Glutamatergic neuron (in vitro differentiated cells): ENCODE measurements at regions not wholly inside any gene's neighbourhood (a gene's known extent, or its start where the extent isn't known, plus 50 kb on each side); places are given as distances from the start of the nearest gene placed in this dataset.

Experiments used
- DNase-seq: peaks from one replicate; pipeline ENCODE4 v3.0.0; 2022
- H3K27ac Mint-ChIP-seq: one replicate; pipeline ENCODE4 v1.8.0; 2020; ENCODE audit warnings: mild to moderate bottlenecking, mixed read lengths, inconsistent platforms; ENCODE audit not compliant: unreplicated experiment
- H3K27me3 Mint-ChIP-seq: one replicate; pipeline ENCODE4 v1.8.0; 2020; ENCODE audit warnings: mild to moderate bottlenecking, moderate library complexity, mixed read lengths, inconsistent platforms; ENCODE audit not compliant: unreplicated experiment
- H3K36me3 Mint-ChIP-seq: one replicate; pipeline ENCODE4 v1.8.0; 2020; ENCODE audit warnings: mild to moderate bottlenecking, mixed read lengths, inconsistent platforms; ENCODE audit not compliant: unreplicated experiment
- H3K4me1 Mint-ChIP-seq: one replicate; pipeline ENCODE4 v1.8.0; 2020; ENCODE audit warnings: mild to moderate bottlenecking, low read depth, mixed read lengths, inconsistent platforms; ENCODE audit not compliant: unreplicated experiment
- H3K4me3 Mint-ChIP-seq: one replicate; pipeline ENCODE4 v1.8.0; 2020; ENCODE audit warnings: mild to moderate bottlenecking, mixed read lengths, inconsistent platforms; ENCODE audit not compliant: unreplicated experiment
- H3K9me3 Mint-ChIP-seq: one replicate; pipeline ENCODE4 v1.8.0; 2020; ENCODE audit warnings: mild to moderate bottlenecking, moderate library complexity, mixed read lengths, inconsistent platforms; ENCODE audit not compliant: unreplicated experiment
- TF ChIP-seq, protein P1 (sequence below): fragments of 200-600 bp; sonication (generic); IDR thresholded peaks from one replicate; pipeline ENCODE4 v1.5.0; 2021; ENCODE audit not compliant: partially characterized antibody, unreplicated experiment

- TF ChIP-seq, protein P1, sequence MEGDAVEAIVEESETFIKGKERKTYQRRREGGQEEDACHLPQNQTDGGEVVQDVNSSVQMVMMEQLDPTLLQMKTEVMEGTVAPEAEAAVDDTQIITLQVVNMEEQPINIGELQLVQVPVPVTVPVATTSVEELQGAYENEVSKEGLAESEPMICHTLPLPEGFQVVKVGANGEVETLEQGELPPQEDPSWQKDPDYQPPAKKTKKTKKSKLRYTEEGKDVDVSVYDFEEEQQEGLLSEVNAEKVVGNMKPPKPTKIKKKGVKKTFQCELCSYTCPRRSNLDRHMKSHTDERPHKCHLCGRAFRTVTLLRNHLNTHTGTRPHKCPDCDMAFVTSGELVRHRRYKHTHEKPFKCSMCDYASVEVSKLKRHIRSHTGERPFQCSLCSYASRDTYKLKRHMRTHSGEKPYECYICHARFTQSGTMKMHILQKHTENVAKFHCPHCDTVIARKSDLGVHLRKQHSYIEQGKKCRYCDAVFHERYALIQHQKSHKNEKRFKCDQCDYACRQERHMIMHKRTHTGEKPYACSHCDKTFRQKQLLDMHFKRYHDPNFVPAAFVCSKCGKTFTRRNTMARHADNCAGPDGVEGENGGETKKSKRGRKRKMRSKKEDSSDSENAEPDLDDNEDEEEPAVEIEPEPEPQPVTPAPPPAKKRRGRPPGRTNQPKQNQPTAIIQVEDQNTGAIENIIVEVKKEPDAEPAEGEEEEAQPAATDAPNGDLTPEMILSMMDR = no peak
- Mint-ChIP-seq H3K4me3 (no peak overlapping the region), H3K27me3 (peaks cover 2% of the 10 kb centered on the region), H3K36me3 (no peaks in the 10 kb centered on the region), H3K9me3 (peaks cover 3% of the 10 kb centered on the region), H3K4me1 (peaks cover 20% of the 10 kb centered on the region), H3K27ac (no peak overlapping the region)
- no peak for DNase-seq
Observed at GRCh38 chr13:74074723-74075122, 59.5 kb downstream of the KLF12 start.

GRCh38 chr13:74073274-74073673, 60.9 kb downstream of the KLF12 start:
- Mint-ChIP-seq H3K4me1 (peaks cover 20% of the 10 kb centered on the region), H3K4me3 (no peak overlapping the region), H3K9me3 (peaks cover 3% of the 10 kb centered on the region), H3K27ac (peak overlapping the region; percentile 75), H3K27me3 (peaks cover 2% of the 10 kb centered on the region), H3K36me3 (no peaks in the 10 kb centered on the region)
- TF ChIP-seq, protein P1 = no peak
- DNase-seq = no peak

GRCh38 chr13:74070513-74070912, 63.7 kb downstream of the KLF12 start:
- Mint-ChIP-seq H3K27me3 (peaks cover 2% of the 10 kb centered on the region), H3K27ac (no peak overlapping the region), H3K36me3 (no peaks in the 10 kb centered on the region), H3K9me3 (peaks cover 1% of the 10 kb centered on the region), H3K4me1 (peaks cover 18% of the 10 kb centered on the region), H3K4me3 (no peak overlapping the region)
- TF ChIP-seq, protein P1 = no peak
- DNase-seq = no peak

DNA sequence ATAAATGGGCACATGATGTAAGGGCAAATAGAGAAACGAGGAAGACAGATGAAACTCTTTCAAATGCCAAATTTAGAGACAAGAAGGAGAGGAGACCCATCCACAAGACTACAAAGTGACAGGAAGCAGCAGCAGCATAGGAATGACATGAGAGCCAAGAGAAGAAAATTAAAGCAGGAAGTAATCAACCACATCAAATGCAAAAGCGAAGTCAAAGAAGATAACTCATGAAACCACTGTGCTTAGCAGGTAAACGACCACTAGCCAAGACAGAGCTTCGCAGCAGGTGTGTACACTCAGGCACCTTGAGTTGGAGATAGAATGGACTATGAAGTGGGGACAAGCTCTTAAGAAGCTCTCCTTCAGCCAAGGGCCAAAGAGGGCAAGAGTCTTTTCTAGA, 64.1 kb downstream of the KLF12 start:
- DNase-seq = no peak
- Mint-ChIP-seq H3K4me1 (peaks cover 15% of the 10 kb centered on the region), H3K27me3 (peaks cover 2% of the 10 kb centered on the region), H3K9me3 (peaks cover 1% of the 10 kb centered on the region), H3K36me3 (no peaks in the 10 kb centered on the region), H3K4me3 (no peak overlapping the region), H3K27ac (no peak overlapping the region)
- TF ChIP-seq, protein P1 = no peak

GRCh38 chr13:74068471-74068870, 65.7 kb downstream of the KLF12 start:
- Mint-ChIP-seq H3K27ac (no peak overlapping the region), H3K27me3 (peaks cover 2% of the 10 kb centered on the region), H3K4me3 (no peak overlapping the region), H3K9me3 (no peaks in the 10 kb centered on the region), H3K4me1 (peaks cover 6% of the 10 kb centered on the region), H3K36me3 (no peaks in the 10 kb centered on the region)
- DNase-seq = no peak
- TF ChIP-seq, protein P1 = no peak
